IMR-90 (cell line): ENCODE measurements at regions not wholly inside any gene's neighbourhood (a gene's known extent, or its start where the extent isn't known, plus 50 kb on each side); places are given as distances from the start of the nearest gene placed in this dataset.

Source experiments
- ATAC-seq: fragments of 200-7000 bp; cut with Tn5 transposase; 2 replicates; pipeline ENCODE4 v1.9.1; 2020; ENCODE audit warnings: low read depth, mild to moderate bottlenecking, moderate library complexity
- BruUV-seq: library from RNA; stranded (reverse); fragments of 400-500 nt; replicated peaks from 2 replicates; lab custom pipeline; 2021; lab: Mats Ljungman, UMichigan
- CTCF ChIA-PET: fragments of 300-600 bp; formaldehyde crosslinking; extraction: SDS; loops from one replicate; lab custom pipeline; 2021; ENCODE audit warnings: antibody characterized with exemption; lab: Yijun Ruan, JAX
- POLR2A ChIA-PET: fragments of 300-600 bp; sonication (Branson Sonifier 250); formaldehyde crosslinking; loops from one replicate; lab custom pipeline; 2022; ENCODE audit warnings: antibody characterized with exemption; ENCODE audit not compliant: unreplicated experiment; lab: Charles Lee
- DNase-seq: peaks from one replicate; pipeline ENCODE4 v3.0.0; 2013
- H2AFZ ChIP-seq: replicated peaks from 2 replicates; pipeline ENCODE3; 2013; ENCODE audit warnings: low read length, mild to moderate bottlenecking; ENCODE audit not compliant: poor library complexity
- H2AK5ac ChIP-seq: 2 replicates; pipeline ENCODE4 v1.6.1; 2013; ENCODE audit warnings: low read depth, low read length, inconsistent platforms
- H2AK9ac ChIP-seq: replicated peaks from 2 replicates; pipeline ENCODE3; 2013; ENCODE audit warnings: mild to moderate bottlenecking, low read depth, low read length, moderate library complexity; ENCODE audit not compliant: poor library complexity
- H2BK120ac ChIP-seq: 2 replicates; pipeline ENCODE4 v1.6.1; 2013; ENCODE audit warnings: low read depth, low read length, inconsistent platforms
- H2BK15ac ChIP-seq: 3 replicates; pipeline ENCODE4 v1.6.1; 2013; ENCODE audit warnings: low read depth, low read length, inconsistent platforms
- H2BK20ac ChIP-seq: 2 replicates; pipeline ENCODE4 v1.6.1; 2013; ENCODE audit warnings: low read depth, mild to moderate bottlenecking, inconsistent platforms, low read length, moderate library complexity
- H2BK5ac ChIP-seq: 2 replicates; pipeline ENCODE4 v1.6.1; 2013; ENCODE audit warnings: mild to moderate bottlenecking, low read depth, low read length, inconsistent platforms; ENCODE audit not compliant: poor library complexity, severe bottlenecking
- H3K14ac ChIP-seq: replicated peaks from 2 replicates; pipeline ENCODE4 v1.6.1; 2013; ENCODE audit warnings: low read depth, low read length, inconsistent platforms
- H3K18ac ChIP-seq: 2 replicates; pipeline ENCODE4 v1.6.1; 2013; ENCODE audit warnings: low read depth, low read length, control low read depth
- H3K23ac ChIP-seq: 2 replicates; pipeline ENCODE4 v1.6.1; 2013; ENCODE audit warnings: low read depth, low read length, inconsistent platforms
- H3K27ac ChIP-seq: 2 replicates; pipeline ENCODE4 v1.5.1; 2013; ENCODE audit warnings: mild to moderate bottlenecking, control low read depth, low read length; ENCODE audit not compliant: insufficient read depth
- H3K27me3 ChIP-seq: 2 replicates; pipeline ENCODE4 v1.6.1; 2013; ENCODE audit warnings: low read length; ENCODE audit not compliant: control insufficient read depth, insufficient read depth
- H3K36me3 ChIP-seq: 2 replicates; pipeline ENCODE4 v1.6.1; 2013; ENCODE audit warnings: low read length, mixed read lengths; ENCODE audit not compliant: control insufficient read depth, insufficient read depth
- H3K4ac ChIP-seq: 2 replicates; pipeline ENCODE4 v1.6.1; 2013; ENCODE audit warnings: low read depth, low read length, inconsistent platforms
- H3K4me1 ChIP-seq: 2 replicates; pipeline ENCODE4 v1.6.1; 2013; ENCODE audit warnings: low read length, mixed read lengths; ENCODE audit not compliant: control insufficient read depth, insufficient read depth
- H3K4me2 ChIP-seq: 2 replicates; pipeline ENCODE4 v1.6.1; 2013; ENCODE audit warnings: low read depth, mild to moderate bottlenecking, control low read depth, low read length, moderate library complexity
- H3K4me3 ChIP-seq: 2 replicates; pipeline ENCODE4 v1.5.1; 2013; ENCODE audit warnings: low read depth, mild to moderate bottlenecking, control low read depth, low read length, moderate library complexity; ENCODE audit not compliant: insufficient read depth
- H3K56ac ChIP-seq: 2 replicates; pipeline ENCODE4 v1.6.1; 2013; ENCODE audit warnings: low read length, inconsistent platforms; ENCODE audit not compliant: insufficient read depth; ENCODE audit errors: extremely low read depth
- H3K79me1 ChIP-seq, 2 experiments: 2 replicates each; pipeline ENCODE4 v1.6.1; 2013; ENCODE audit warnings: low read length in 2 of 2, inconsistent platforms in 1 of 2, low read depth in 1 of 2
- H3K9ac ChIP-seq: 2 replicates; pipeline ENCODE4 v1.6.1; 2013; ENCODE audit warnings: low read depth, low read length, control low read depth
- H3K9me1 ChIP-seq: 2 replicates; pipeline ENCODE4 v1.6.1; 2013; ENCODE audit warnings: low read length, inconsistent platforms; ENCODE audit not compliant: insufficient read depth
- H3K9me3 ChIP-seq: 2 replicates; pipeline ENCODE4 v1.6.1; 2013; ENCODE audit warnings: low read length; ENCODE audit not compliant: control insufficient read depth, insufficient read depth
- H4K20me1 ChIP-seq: 2 replicates; pipeline ENCODE4 v1.6.1; 2013; ENCODE audit warnings: low read length, inconsistent platforms; ENCODE audit not compliant: insufficient read depth
- H4K5ac ChIP-seq: 2 replicates; pipeline ENCODE4 v1.6.1; 2013; ENCODE audit warnings: mild to moderate bottlenecking, low read depth, low read length, control low read depth
- H4K8ac ChIP-seq, 2 experiments: 2 replicates each; pipeline ENCODE4 v1.6.1; 2013; ENCODE audit warnings: low read depth in 2 of 2, low read length in 2 of 2, control low read depth in 1 of 2, inconsistent platforms in 1 of 2
- H4K91ac ChIP-seq: 2 replicates; pipeline ENCODE4 v1.6.1; 2013; ENCODE audit warnings: low read depth, low read length, inconsistent platforms; ENCODE audit not compliant: insufficient read depth
- CTCF ChIP-seq: conservative IDR thresholded peaks from 2 replicates; pipeline ENCODE4 v1.5.1; 2012; ENCODE audit warnings: mild to moderate bottlenecking, low read depth, low read length, improper control_type of control experiment
- RFX5 ChIP-seq: IDR thresholded peaks from 2 replicates; pipeline ENCODE4 v1.8.0; 2012; ENCODE audit warnings: low read depth, mild to moderate bottlenecking, low read length, moderate library complexity
- USF2 ChIP-seq: fragments of 150-350 bp; IDR thresholded peaks from 2 replicates; pipeline ENCODE4 v1.6.1; 2017; ENCODE audit warnings: mild to moderate bottlenecking, antibody characterized with exemption, low read length, low read depth
- WGBS, 2 experiments: methylation state at CpG; one replicate each; pipeline versions ENCODE4 v1.1.5 to v1.1.7; 2013; ENCODE audit warnings: missing lambda C conversion rate in 2 of 2; ENCODE audit not compliant: insufficient read length in 1 of 2; ENCODE audit errors: extremely low coverage in 2 of 2; 5-methylcytosine and 5-hydroxymethylcytosine counted together
- dilution Hi-C: fragments of 300-500 bp; cut with HindIII; formaldehyde crosslinking; loops from one replicate; pipeline ENCODE4 v1.14.3; 2018; ENCODE audit warnings: low sequenced_read_pairs; ENCODE audit not compliant: unreplicated experiment
- in situ Hi-C: fragments of 300-500 bp; cut with MboI; formaldehyde crosslinking; loops from 3 replicates; pipeline ENCODE4 v1.14.3; 2019; ENCODE audit warnings: low sequenced_read_pairs, inconsistent platforms, mixed read lengths
- intact Hi-C: fragments of 100-400 bp; cut with micrococcal nuclease; formaldehyde crosslinking; loops from 2 replicates; pipeline ENCODE4 v1.10.0; 2022

- peaks cover 24% of the 10 kb centered on the region for H3K4me1 ChIP-seq
- H3K9me1 ChIP-seq, result peaks cover 8% of the 10 kb centered on the region
- no peak overlapping the region for H3K56ac ChIP-seq
- peaks cover 7% of the 10 kb centered on the region for H4K20me1 ChIP-seq
- H4K91ac ChIP-seq, result no peak overlapping the region; the same call in 1 of the 2 replicates
- 68% methylated on average over 5 of the region's 6 CpGs; no CpG with 5 or more reads in 1 of the 2 experiments for WGBS, 2 experiments
- in situ Hi-C loops (no loop called here), intact Hi-C loops (no loop called here), dilution Hi-C loops (no loop called here)
- no peak for TF ChIP-seq CTCF
- no peak for TF ChIP-seq RFX5
- TF ChIP-seq USF2, result no peak
- H3K27ac ChIP-seq, result no peak overlapping the region
- H2BK120ac ChIP-seq, result no peak overlapping the region
- no peak overlapping the region for H2AK5ac ChIP-seq
- H3K4me2 ChIP-seq, result no peak overlapping the region
- no peak overlapping the region for H3K23ac ChIP-seq
- H4K8ac ChIP-seq, result peak overlapping the region in 1 of 2 experiments; percentile 19; a peak in 1 of 4 replicates
- no peak overlapping the region for H2BK20ac ChIP-seq
- H3K4me3 ChIP-seq, result no peak overlapping the region
- BruUV-seq, result no TSS peak
- no peaks in the 10 kb centered on the region for H3K36me3 ChIP-seq
- POLR2A ChIA-PET, result no interaction called here
- no peak overlapping the region for H3K18ac ChIP-seq
- no peak overlapping the region for H3K9ac ChIP-seq
- no peak overlapping the region for H4K5ac ChIP-seq
- H2BK15ac ChIP-seq, result peak overlapping the region; percentile 30; the same call in 1 of the 3 replicates
- H3K9me3 ChIP-seq, result no peaks in the 10 kb centered on the region
- no peaks in the 10 kb centered on the region for H3K79me1 ChIP-seq
- CTCF ChIA-PET, result no interaction called here
- ATAC-seq, result no peak
- no peak overlapping the region for H2AK9ac ChIP-seq
- H2AFZ ChIP-seq, result no peak overlapping the region
- no peak overlapping the region for H2BK5ac ChIP-seq
- H3K4ac ChIP-seq, result 0 out of 2 replicates have a peak overlapping the region, but pooled peaks have one; percentile 2
- no peak overlapping the region for H3K14ac ChIP-seq
- H3K27me3 ChIP-seq, result no peaks in the 10 kb centered on the region
- no peak for DNase-seq
These were observed 62.7 kb upstream of the GGTA1 start for GRCh38 chr9:121562301-121562700.
